Mesenteric fat pad (tissue), 1 donor: ENCODE measurements at regions not wholly inside any gene's neighbourhood (a gene's known extent, or its start where the extent isn't known, plus 50 kb on each side); places are given as distances from the start of the nearest gene placed in this dataset.

Experiments
- DNase-seq: peaks from one replicate; pipeline ENCODE4 v3.0.0-alpha.2; 2020; ENCODE audit warnings: low spot score
- donor health status: DM: yes; HTN: yes; CAD: no.

GRCh38 chr11:129292092-129292491 is 83.6 kb upstream of the BARX2 start:
- no peak for DNase-seq

- no peak for DNase-seq
These were observed 84.1 kb upstream of the BARX2 start for GRCh38 chr11:129291546-129291945.

GRCh38 chr11:129290966-129291365 is 84.7 kb upstream of the BARX2 start:
- no peak for DNase-seq

- no peak for DNase-seq
These were observed 86.2 kb upstream of the BARX2 start for GRCh38 chr11:129289350-129290040.

GRCh38 chr11:129287920-129288319 is 87.7 kb upstream of the BARX2 start:
- no peak for DNase-seq

GRCh38 chr11:129286813-129287212 is 88.8 kb upstream of the BARX2 start:
- DNase-seq, result no peak

GRCh38 chr11:129285402-129285786 is 90.3 kb upstream of the BARX2 start:
- no peak for DNase-seq

GRCh38 chr11:129283141-129283540 is 91.0 kb upstream of the ARHGAP32 start:
- DNase-seq, result no peak

- DNase-seq, result no peak
These were observed 90.5 kb upstream of the ARHGAP32 start for GRCh38 chr11:129282634-129283033.

GRCh38 chr11:129281471-129282415 is 89.6 kb upstream of the ARHGAP32 start:
- DNase-seq, result no peak

- no peak for DNase-seq
These were observed 88.1 kb upstream of the ARHGAP32 start for GRCh38 chr11:129280027-129280811.

GRCh38 chr11:129279326-129280026 is 87.4 kb upstream of the ARHGAP32 start:
- peak; percentile 92 for DNase-seq

GRCh38 chr11:129278586-129279319 is 86.6 kb upstream of the ARHGAP32 start:
- DNase-seq, result no peak

GRCh38 chr11:129277198-129277843 is 85.2 kb upstream of the ARHGAP32 start:
- no peak for DNase-seq

GRCh38 chr11:129275828-129276227 is 83.7 kb upstream of the ARHGAP32 start:
- no peak for DNase-seq

- DNase-seq, result no peak
These were observed 82.0 kb upstream of the ARHGAP32 start for GRCh38 chr11:129273944-129274711.

- no peak for DNase-seq
These were observed 81.2 kb upstream of the ARHGAP32 start for GRCh38 chr11:129273322-129273721.

- DNase-seq, result no peak
These were observed 78.9 kb upstream of the ARHGAP32 start for GRCh38 chr11:129271030-129271429.

- DNase-seq, result no peak
These were observed 78.3 kb upstream of the ARHGAP32 start for GRCh38 chr11:129270446-129270845.
